Body of pancreas (tissue), 4 donors: ENCODE measurements at regions not wholly inside any gene's neighbourhood (a gene's known extent, or its start where the extent isn't known, plus 50 kb on each side); places are given as distances from the start of the nearest gene placed in this dataset.
A peak's percentile ranks its signal among the peaks of the same experiment; 100 is the strongest.
"Not testable (repeated sequence)": the region's sequence is repeated elsewhere in the genome, so short reads cannot be mapped to it uniquely, and the experiment has no call there.

Source experiments
- ATAC-seq: fragments of 150-250 bp; one replicate; pipeline ENCODE4 v1.9.1; 2016
- DNase-seq, 4 donors: peaks; one replicate each; pipeline ENCODE4 v3.0.0-alpha.2; 2019
- H3K27ac ChIP-seq, 4 donors: fragments of 200-600 bp; sonication (generic); 1 replicate in 3 of 4; 2 replicates in 1 of 4; pipeline versions ENCODE4 v1.5.1 to v1.6.1; 2016 to 2019; ENCODE audit warnings: mild to moderate bottlenecking in 1 of 4, mixed read lengths in 1 of 4, moderate library complexity in 1 of 4
- H3K27me3 ChIP-seq, 2 donors: fragments of 200-600 bp; sonication (generic); one replicate each; pipeline ENCODE4 v1.6.0; 2016; ENCODE audit warnings: mild to moderate bottlenecking in 1 of 2
- H3K36me3 ChIP-seq, 2 donors: fragments of 200-600 bp; sonication (generic); replicated peaks in 1 of 2; 2 replicates each; pipeline ENCODE4 v1.5.1; 2016; ENCODE audit warnings: low read depth in 2 of 2; ENCODE audit not compliant: insufficient read depth in 1 of 2
- H3K4me1 ChIP-seq: fragments of 200-600 bp; sonication (generic); one replicate; pipeline ENCODE4 v1.6.0; 2016
- H3K4me3 ChIP-seq, 2 donors: fragments of 200-600 bp; sonication (generic); 1 replicate in 1 of 2; 2 replicates in 1 of 2; pipeline ENCODE4 v1.5.1; 2016 to 2019
- H3K9me3 ChIP-seq, 3 donors: fragments of 200-600 bp; sonication (generic); 1 replicate in 2 of 3; 2 replicates in 1 of 3; pipeline ENCODE4 v1.5.1; 2016
- POLR2A ChIP-seq, 3 donors: fragments of 450-650 bp; IDR thresholded peaks; one replicate each; pipeline ENCODE4 v1.6.1; 2016; ENCODE audit warnings: antibody characterized with exemption in 3 of 3, mild to moderate bottlenecking in 2 of 3
- WGBS, 2 donors: methylation state at CpG; one replicate each; pipeline ENCODE4 v1.1.5; 2017; 5-methylcytosine and 5-hydroxymethylcytosine counted together
- intact Hi-C: fragments of 100-400 bp; cut with DNase I; formaldehyde crosslinking; loops from one replicate; pipeline ENCODE4 v1.15.1; 2023
- TF ChIP-seq, protein P1 (sequence below), 7 experiments: fragments of 450-650 bp in 4 of 7; fragments of 200-600 bp in 3 of 7; sonication (generic) in 3 of 7; IDR thresholded peaks; one replicate each; pipeline ENCODE4 v1.5.1; 2016 to 2019; ENCODE audit warnings: antibody characterized with exemption in 7 of 7

- no peaks in the 10 kb centered on the region for H3K36me3 ChIP-seq
- no peaks in the 10 kb centered on the region for H3K4me1 ChIP-seq
- no peak for ATAC-seq
- H3K27me3 ChIP-seq: no peaks in the 10 kb centered on the region
- no peak overlapping the region for H3K27ac ChIP-seq
- TF ChIP-seq, protein P1, sequence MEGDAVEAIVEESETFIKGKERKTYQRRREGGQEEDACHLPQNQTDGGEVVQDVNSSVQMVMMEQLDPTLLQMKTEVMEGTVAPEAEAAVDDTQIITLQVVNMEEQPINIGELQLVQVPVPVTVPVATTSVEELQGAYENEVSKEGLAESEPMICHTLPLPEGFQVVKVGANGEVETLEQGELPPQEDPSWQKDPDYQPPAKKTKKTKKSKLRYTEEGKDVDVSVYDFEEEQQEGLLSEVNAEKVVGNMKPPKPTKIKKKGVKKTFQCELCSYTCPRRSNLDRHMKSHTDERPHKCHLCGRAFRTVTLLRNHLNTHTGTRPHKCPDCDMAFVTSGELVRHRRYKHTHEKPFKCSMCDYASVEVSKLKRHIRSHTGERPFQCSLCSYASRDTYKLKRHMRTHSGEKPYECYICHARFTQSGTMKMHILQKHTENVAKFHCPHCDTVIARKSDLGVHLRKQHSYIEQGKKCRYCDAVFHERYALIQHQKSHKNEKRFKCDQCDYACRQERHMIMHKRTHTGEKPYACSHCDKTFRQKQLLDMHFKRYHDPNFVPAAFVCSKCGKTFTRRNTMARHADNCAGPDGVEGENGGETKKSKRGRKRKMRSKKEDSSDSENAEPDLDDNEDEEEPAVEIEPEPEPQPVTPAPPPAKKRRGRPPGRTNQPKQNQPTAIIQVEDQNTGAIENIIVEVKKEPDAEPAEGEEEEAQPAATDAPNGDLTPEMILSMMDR (IDR thresholded peaks at IDR 0.05): no peak
- TF ChIP-seq POLR2A (IDR thresholded peaks at IDR 0.05): no peak
- intact Hi-C loops: no loop called here
- H3K9me3 ChIP-seq: no peaks in the 10 kb centered on the region
- WGBS, 2 donors: 59 to 69% methylated on average over 3 of the region's 3 CpGs
- no peak for DNase-seq
- H3K4me3 ChIP-seq: no peak overlapping the region
Measured at GRCh38 chr5:33092719-33093118, 348.0 kb upstream of the TARS1 start.

DNA sequence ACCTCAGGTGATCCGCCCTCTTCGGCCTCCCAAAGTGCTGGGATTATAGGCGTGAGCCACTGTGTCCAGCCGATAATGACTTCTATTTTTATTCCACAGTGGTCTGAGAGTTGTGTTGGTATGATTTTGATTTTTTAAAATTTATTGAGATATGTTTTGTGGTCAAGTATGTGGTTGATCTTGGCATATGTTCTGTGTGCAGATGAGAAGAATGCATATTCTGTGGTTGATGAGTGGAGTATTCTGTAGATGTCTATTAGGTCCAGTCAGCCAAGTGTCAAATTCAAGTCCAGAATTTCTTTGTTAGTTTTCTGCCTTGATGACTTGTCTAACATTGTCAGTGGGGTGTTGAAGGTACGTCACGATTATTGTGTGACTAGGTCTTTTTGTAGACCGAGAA lies 338.2 kb upstream of the TARS1 start:
- intact Hi-C loops: no loop called here
- TF ChIP-seq, protein P1 (IDR thresholded peaks at IDR 0.05): no peak
- no peak for TF ChIP-seq POLR2A (IDR thresholded peaks at IDR 0.05)
- Histone ChIP-seq H3K36me3 (no peaks in the 10 kb centered on the region), H3K27me3 (no peaks in the 10 kb centered on the region), H3K4me3 (no peak overlapping the region), H3K9me3 (peaks cover 0 to 8% (median 0%) of the 10 kb centered on the region in 3 donors), H3K4me1 (no peaks in the 10 kb centered on the region), H3K27ac (no peak overlapping the region)
- 62 to 64% methylated on average over 7 of the region's 7 CpGs for WGBS, 2 donors
- no peak for ATAC-seq
- DNase-seq: no peak

GRCh38 chr5:33105521-33105941 lies 335.2 kb upstream of the TARS1 start:
- H3K9me3 ChIP-seq: peaks cover 0 to 17% (median 0%) of the 10 kb centered on the region in 3 donors
- DNase-seq: no peak
- intact Hi-C loops: no loop called here
- no peaks in the 10 kb centered on the region for H3K36me3 ChIP-seq
- WGBS, 2 donors: 40 to 63% methylated on average over 1 of the region's 1 CpG
- peak; percentile 50 for ATAC-seq
- no peaks in the 10 kb centered on the region for H3K27me3 ChIP-seq
- TF ChIP-seq, protein P1 (IDR thresholded peaks at IDR 0.05): no peak
- TF ChIP-seq POLR2A (IDR thresholded peaks at IDR 0.05): no peak
- no peak overlapping the region for H3K27ac ChIP-seq
- H3K4me3 ChIP-seq: no peak overlapping the region
- no peaks in the 10 kb centered on the region for H3K4me1 ChIP-seq

DNA sequence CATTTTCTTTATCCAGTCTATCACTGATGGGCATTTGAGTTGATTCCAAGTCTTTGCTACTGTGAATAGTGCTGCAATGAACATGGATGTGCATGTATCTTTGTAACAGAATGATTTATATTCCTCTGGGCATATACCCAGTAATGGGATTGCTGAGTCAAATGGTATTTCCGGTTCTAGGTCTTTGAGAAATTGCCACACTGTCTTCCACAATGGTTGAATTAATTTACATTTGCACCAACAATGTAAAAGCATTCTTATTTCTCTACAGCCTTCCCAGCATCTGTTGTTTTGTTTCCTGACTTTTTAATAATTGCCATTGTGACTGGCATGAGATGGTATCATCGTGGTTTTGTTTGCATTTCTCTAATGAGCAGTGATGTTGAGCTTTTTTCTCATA lies 330.3 kb upstream of the TARS1 start:
- H3K36me3 ChIP-seq, H3K9me3 ChIP-seq, DNase-seq, H3K27ac ChIP-seq, H3K27me3 ChIP-seq, H3K4me1 ChIP-seq, intact Hi-C loops, H3K4me3 ChIP-seq, ATAC-seq: not testable (repeated sequence)
- WGBS, 2 donors: 46 to 64% methylated on average over 2 of the region's 2 CpGs

GRCh38 chr5:33114361-33114760 lies 326.4 kb upstream of the TARS1 start:
- no peak overlapping the region for H3K27ac ChIP-seq
- H3K4me1 ChIP-seq: no peaks in the 10 kb centered on the region
- no peak overlapping the region for H3K4me3 ChIP-seq
- no peaks in the 10 kb centered on the region for H3K27me3 ChIP-seq
- no peak for DNase-seq
- 80 to 86% methylated on average over 3 of the region's 3 CpGs for WGBS, 2 donors
- no peak for TF ChIP-seq POLR2A (IDR thresholded peaks at IDR 0.05)
- TF ChIP-seq, protein P1 (IDR thresholded peaks at IDR 0.05): no peak
- no peaks in the 10 kb centered on the region for H3K9me3 ChIP-seq
- no peaks in the 10 kb centered on the region for H3K36me3 ChIP-seq
- intact Hi-C loops: no loop called here
- ATAC-seq: no peak
